ENCODE measurements at regions not wholly inside any gene's neighbourhood (a gene's known extent, or its start where the extent isn't known, plus 50 kb on each side); places are given as distances from the start of the nearest gene placed in this dataset.

DNA sequence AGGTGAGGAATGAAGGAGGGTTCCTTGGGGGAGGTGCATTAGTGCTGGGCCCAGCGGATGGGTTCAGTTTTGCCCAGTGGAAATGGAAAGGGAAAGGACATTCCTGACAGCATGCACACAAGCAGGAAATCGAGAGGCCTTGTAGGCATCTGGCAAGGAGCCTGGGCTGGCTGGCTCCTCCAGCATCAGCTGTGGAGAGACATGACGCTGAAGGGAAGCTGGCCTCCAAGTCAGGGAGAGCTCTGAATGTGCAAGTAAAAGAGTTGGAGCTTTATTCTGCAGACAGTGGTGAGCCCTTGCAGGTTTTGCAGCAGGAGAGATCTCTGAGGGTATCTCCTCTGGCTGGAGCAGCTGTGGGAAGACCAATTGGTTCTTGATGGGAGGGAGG lies 154.3 kb downstream of the MRPL14 start:
- H3K4me1 ChIP-seq (ENCODE audit: control insufficient read depth in 1 of 2, insufficient read depth in 2 of 2, low read length in 2 of 2), result peaks cover 8 to 29% of the 10 kb centered on the region in 2 donors
- H3K27ac ChIP-seq (ENCODE audit: low read depth, low read length), result no peak overlapping the region
- H3K36me3 ChIP-seq (ENCODE audit: control insufficient read depth in 1 of 2, insufficient read depth in 2 of 2, low read length in 2 of 2), result no peaks in the 10 kb centered on the region
- no peak overlapping the region for H3K9ac ChIP-seq (ENCODE audit: low read depth in 1 of 2, low read length in 2 of 2)
- no peaks in the 10 kb centered on the region for H3K27me3 ChIP-seq (ENCODE audit: control insufficient read depth in 1 of 2, insufficient read depth in 2 of 2, low read length in 2 of 2)
- no peak overlapping the region for H3K4me3 ChIP-seq (ENCODE audit: low read depth in 1 of 2, low read length in 2 of 2)
- peaks cover 0 to 4% of the 10 kb centered on the region in 2 donors for H3K9me3 ChIP-seq (ENCODE audit: control insufficient read depth in 1 of 2, low read length in 2 of 2)

DNA sequence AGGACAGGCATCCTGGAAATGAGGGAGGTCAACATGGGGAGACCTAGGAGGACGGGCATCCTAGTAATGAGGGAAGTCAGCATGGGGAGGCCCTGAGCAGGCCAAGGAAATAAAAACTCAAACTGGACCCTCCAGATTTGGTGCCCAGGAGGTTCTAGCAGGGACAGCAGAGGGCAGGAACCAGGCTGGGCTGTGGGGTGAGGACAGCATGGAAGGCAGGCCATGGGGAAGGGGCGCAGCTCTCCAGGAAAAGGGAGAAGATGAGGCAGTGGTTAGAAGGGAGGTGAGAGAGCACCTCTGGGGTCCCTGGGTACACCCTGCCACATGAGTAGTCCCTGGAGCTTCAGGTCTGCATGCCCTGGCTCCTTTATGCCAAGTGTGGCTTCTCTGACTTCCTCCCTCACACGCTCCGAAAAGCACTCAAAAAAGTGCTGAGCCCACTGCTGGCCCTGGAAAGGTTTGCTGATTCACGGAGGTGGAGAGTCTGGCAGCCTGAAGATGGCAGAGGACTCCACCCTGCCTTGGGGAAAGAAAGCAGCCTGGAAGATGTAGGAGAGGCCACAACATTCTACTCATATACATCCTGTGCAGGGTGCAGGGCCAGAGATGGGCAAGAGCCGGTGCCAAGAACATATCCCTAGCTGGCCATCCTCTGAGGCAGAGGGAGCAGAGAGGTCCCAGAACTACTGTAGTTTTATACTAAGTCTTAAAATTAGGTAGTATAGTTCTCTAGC lies 154.9 kb downstream of the MRPL14 start:
- no peak overlapping the region for H3K4me3 ChIP-seq (ENCODE audit: low read depth in 1 of 2, low read length in 2 of 2)
- no peaks in the 10 kb centered on the region for H3K27me3 ChIP-seq (ENCODE audit: control insufficient read depth in 1 of 2, insufficient read depth in 2 of 2, low read length in 2 of 2)
- no peak overlapping the region for H3K9ac ChIP-seq (ENCODE audit: low read depth in 1 of 2, low read length in 2 of 2)
- H3K4me1 ChIP-seq (ENCODE audit: control insufficient read depth in 1 of 2, insufficient read depth in 2 of 2, low read length in 2 of 2), result peaks cover 2 to 23% of the 10 kb centered on the region in 2 donors
- peaks cover 0 to 4% of the 10 kb centered on the region in 2 donors for H3K9me3 ChIP-seq (ENCODE audit: control insufficient read depth in 1 of 2, low read length in 2 of 2)
- no peaks in the 10 kb centered on the region for H3K36me3 ChIP-seq (ENCODE audit: control insufficient read depth in 1 of 2, insufficient read depth in 2 of 2, low read length in 2 of 2)
- H3K27ac ChIP-seq (ENCODE audit: low read depth, low read length), result no peak overlapping the region

DNA sequence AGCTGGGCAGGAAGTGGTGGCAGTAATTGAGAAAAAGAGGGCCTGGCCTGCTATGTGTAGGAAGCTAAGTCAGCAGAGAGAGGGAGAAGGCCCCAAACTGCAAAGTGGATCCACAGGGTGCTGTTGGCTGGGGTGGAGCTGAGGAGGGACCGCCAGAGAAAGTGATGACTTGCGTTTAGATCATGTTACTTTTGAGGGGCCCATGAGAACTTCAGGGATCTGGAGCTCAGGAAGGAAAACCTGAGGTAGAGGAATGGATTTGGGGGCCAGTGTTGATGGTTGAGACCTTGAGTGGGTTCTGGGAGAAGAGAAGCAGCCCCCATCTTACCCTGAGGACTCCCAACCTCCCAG lies 155.5 kb downstream of the MRPL14 start:
- Histone ChIP-seq H3K27ac (ENCODE audit: low read depth, low read length) (no peak overlapping the region), H3K4me1 (ENCODE audit: control insufficient read depth in 1 of 2, insufficient read depth in 2 of 2, low read length in 2 of 2) (peaks cover 0 to 23% of the 10 kb centered on the region in 2 donors), H3K36me3 (ENCODE audit: control insufficient read depth in 1 of 2, insufficient read depth in 2 of 2, low read length in 2 of 2) (no peaks in the 10 kb centered on the region), H3K9ac (ENCODE audit: low read depth in 1 of 2, low read length in 2 of 2) (no peak overlapping the region), H3K27me3 (ENCODE audit: control insufficient read depth in 1 of 2, insufficient read depth in 2 of 2, low read length in 2 of 2) (no peaks in the 10 kb centered on the region), H3K9me3 (ENCODE audit: control insufficient read depth in 1 of 2, low read length in 2 of 2) (peaks cover 0 to 4% of the 10 kb centered on the region in 2 donors), H3K4me3 (ENCODE audit: low read depth in 1 of 2, low read length in 2 of 2) (no peak overlapping the region)

DNA sequence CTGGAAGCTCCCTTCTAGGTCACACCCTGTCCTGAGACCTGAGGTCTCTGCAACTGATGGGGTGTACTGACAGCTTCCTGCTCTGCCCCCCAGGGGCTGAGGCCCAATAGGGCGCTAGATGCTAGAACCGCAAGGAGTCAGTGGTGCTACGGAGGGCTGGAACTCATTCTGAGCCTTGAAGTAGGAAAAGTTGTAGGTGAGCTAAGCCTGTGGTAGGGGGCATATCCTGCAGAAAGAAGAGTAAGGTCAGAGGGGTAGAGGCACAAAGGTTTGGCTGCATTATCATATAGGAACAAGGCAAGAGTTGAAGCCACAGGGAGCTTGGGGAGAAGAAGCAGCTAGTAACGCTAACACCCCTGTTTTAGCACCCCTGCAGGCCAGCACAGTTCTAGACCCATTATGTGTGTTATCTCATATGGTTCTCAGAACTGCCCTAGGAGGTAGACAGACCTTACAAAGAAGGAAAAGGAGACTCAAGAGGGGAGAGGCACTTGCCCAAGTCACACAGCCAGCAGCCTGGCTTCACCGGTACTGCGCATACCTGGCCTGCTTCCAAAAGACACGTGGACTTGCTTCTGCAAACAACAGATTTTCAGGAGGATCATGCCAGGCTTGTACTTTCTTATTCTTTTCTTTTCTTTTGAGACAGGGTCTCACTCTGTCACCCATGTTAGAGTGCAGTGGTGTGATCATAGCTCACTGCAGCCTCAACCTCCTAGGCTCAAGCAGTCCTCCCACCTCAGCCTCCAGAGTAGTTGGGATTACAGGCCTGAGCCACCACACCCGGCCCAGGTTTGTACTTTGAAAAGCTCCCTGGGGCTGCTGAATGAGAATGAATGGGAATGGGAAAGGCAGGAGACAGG lies 156.1 kb downstream of the MRPL14 start:
- Histone ChIP-seq H3K9me3 (ENCODE audit: control insufficient read depth in 1 of 2, low read length in 2 of 2) (peaks cover 0 to 2% of the 10 kb centered on the region in 2 donors), H3K9ac (ENCODE audit: low read depth in 1 of 2, low read length in 2 of 2) (no peak overlapping the region), H3K27ac (ENCODE audit: low read depth, low read length) (no peak overlapping the region), H3K4me3 (ENCODE audit: low read depth in 1 of 2, low read length in 2 of 2) (no peak overlapping the region), H3K36me3 (ENCODE audit: control insufficient read depth in 1 of 2, insufficient read depth in 2 of 2, low read length in 2 of 2) (no peaks in the 10 kb centered on the region), H3K4me1 (ENCODE audit: control insufficient read depth in 1 of 2, insufficient read depth in 2 of 2, low read length in 2 of 2) (peaks cover 0 to 23% of the 10 kb centered on the region in 2 donors), H3K27me3 (ENCODE audit: control insufficient read depth in 1 of 2, insufficient read depth in 2 of 2, low read length in 2 of 2) (no peaks in the 10 kb centered on the region)

- H3K4me3 ChIP-seq (ENCODE audit: low read depth in 1 of 2, low read length in 2 of 2), result no peak overlapping the region
- H3K27ac ChIP-seq (ENCODE audit: low read depth, low read length), result no peak overlapping the region
These were observed 157.0 kb downstream of the MRPL14 start for GRCh38 chr6:43970068-43970912.

GRCh38 chr6:43969158-43969981 lies 157.9 kb downstream of the MRPL14 start:
- Histone ChIP-seq H3K4me3 (ENCODE audit: low read depth in 1 of 2, low read length in 2 of 2) (no peak overlapping the region), H3K9ac (ENCODE audit: low read depth in 1 of 2, low read length in 2 of 2) (no peak overlapping the region), H3K27me3 (ENCODE audit: control insufficient read depth in 1 of 2, insufficient read depth in 2 of 2, low read length in 2 of 2) (no peaks in the 10 kb centered on the region), H3K27ac (ENCODE audit: low read depth, low read length) (no peak overlapping the region), H3K9me3 (ENCODE audit: control insufficient read depth in 1 of 2, low read length in 2 of 2) (no peaks in the 10 kb centered on the region), H3K4me1 (ENCODE audit: control insufficient read depth in 1 of 2, insufficient read depth in 2 of 2, low read length in 2 of 2) (peaks cover 0 to 23% of the 10 kb centered on the region in 2 donors), H3K36me3 (ENCODE audit: control insufficient read depth in 1 of 2, insufficient read depth in 2 of 2, low read length in 2 of 2) (no peaks in the 10 kb centered on the region)

More at GRCh38 chr6:43970068-43970912, 157.0 kb downstream of the MRPL14 start:
- H3K27me3 ChIP-seq (ENCODE audit: control insufficient read depth in 1 of 2, insufficient read depth in 2 of 2, low read length in 2 of 2), result no peaks in the 10 kb centered on the region
- no peaks in the 10 kb centered on the region for H3K36me3 ChIP-seq (ENCODE audit: control insufficient read depth in 1 of 2, insufficient read depth in 2 of 2, low read length in 2 of 2)
- H3K9me3 ChIP-seq (ENCODE audit: control insufficient read depth in 1 of 2, low read length in 2 of 2), result no peaks in the 10 kb centered on the region
- H3K9ac ChIP-seq (ENCODE audit: low read depth in 1 of 2, low read length in 2 of 2), result no peak overlapping the region
- peaks cover 0 to 23% of the 10 kb centered on the region in 2 donors for H3K4me1 ChIP-seq (ENCODE audit: control insufficient read depth in 1 of 2, insufficient read depth in 2 of 2, low read length in 2 of 2)

DNA sequence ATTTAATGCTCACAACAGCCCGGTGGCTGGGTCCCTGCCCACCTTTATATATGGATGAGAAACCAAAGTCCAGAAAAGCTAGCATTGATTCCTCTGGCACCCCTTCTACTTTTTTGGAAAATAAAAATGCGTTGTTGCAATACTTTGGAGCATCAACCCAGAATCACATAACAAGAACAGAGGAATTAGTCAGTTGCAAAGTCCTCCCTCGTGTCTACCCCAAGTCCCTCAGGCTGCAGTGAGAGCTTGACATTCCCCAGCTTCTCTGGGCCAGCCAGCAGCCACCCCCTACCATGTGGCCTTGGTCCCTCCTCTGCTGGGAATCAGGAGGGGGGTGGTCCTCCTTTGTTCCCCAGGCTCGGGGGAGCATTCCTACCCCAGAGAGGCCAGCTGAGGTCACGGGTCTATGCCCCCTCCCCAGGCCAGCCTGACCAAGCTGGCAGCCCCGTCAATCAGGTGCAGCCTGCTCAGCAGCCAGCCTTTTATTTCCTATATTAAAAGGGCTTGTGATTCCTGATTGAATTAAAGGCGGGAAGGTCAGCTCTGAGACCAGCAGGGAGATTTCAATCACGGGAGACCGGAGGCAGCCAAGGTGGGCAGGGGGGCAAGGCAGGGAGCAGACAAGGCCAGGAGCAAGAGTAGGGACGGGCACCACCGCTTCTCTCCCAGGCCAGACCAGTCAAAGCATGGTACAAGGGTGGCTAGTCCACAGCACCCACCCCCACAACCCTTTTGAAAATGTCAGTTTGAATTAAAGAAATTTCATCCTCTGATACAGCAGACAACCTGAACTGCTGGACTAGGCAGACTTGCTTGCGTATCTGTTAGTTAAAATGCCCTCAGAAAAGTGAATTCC lies 158.9 kb downstream of the MRPL14 start:
- H3K27ac ChIP-seq (ENCODE audit: low read depth, low read length), result no peak overlapping the region
- no peaks in the 10 kb centered on the region for H3K9me3 ChIP-seq (ENCODE audit: control insufficient read depth in 1 of 2, low read length in 2 of 2)
- H3K4me1 ChIP-seq (ENCODE audit: control insufficient read depth in 1 of 2, insufficient read depth in 2 of 2, low read length in 2 of 2), result peaks cover 0 to 17% of the 10 kb centered on the region in 2 donors
- no peak overlapping the region for H3K9ac ChIP-seq (ENCODE audit: low read depth in 1 of 2, low read length in 2 of 2)
- no peaks in the 10 kb centered on the region for H3K27me3 ChIP-seq (ENCODE audit: control insufficient read depth in 1 of 2, insufficient read depth in 2 of 2, low read length in 2 of 2)
- H3K4me3 ChIP-seq (ENCODE audit: low read depth in 1 of 2, low read length in 2 of 2), result no peak overlapping the region
- H3K36me3 ChIP-seq (ENCODE audit: control insufficient read depth in 1 of 2, insufficient read depth in 2 of 2, low read length in 2 of 2), result no peaks in the 10 kb centered on the region

- Histone ChIP-seq H3K9me3 (ENCODE audit: control insufficient read depth in 1 of 2, low read length in 2 of 2) (no peaks in the 10 kb centered on the region), H3K4me1 (ENCODE audit: control insufficient read depth in 1 of 2, insufficient read depth in 2 of 2, low read length in 2 of 2) (peaks cover 0 to 11% of the 10 kb centered on the region in 2 donors), H3K36me3 (ENCODE audit: control insufficient read depth in 1 of 2, insufficient read depth in 2 of 2, low read length in 2 of 2) (no peaks in the 10 kb centered on the region), H3K27me3 (ENCODE audit: control insufficient read depth in 1 of 2, insufficient read depth in 2 of 2, low read length in 2 of 2) (no peaks in the 10 kb centered on the region), H3K4me3 (ENCODE audit: low read depth in 1 of 2, low read length in 2 of 2) (no peak overlapping the region), H3K9ac (ENCODE audit: low read depth in 1 of 2, low read length in 2 of 2) (no peak overlapping the region), H3K27ac (ENCODE audit: low read depth, low read length) (no peak overlapping the region)
These were observed 159.5 kb downstream of the MRPL14 start for GRCh38 chr6:43967719-43968091.

Data from duodenal mucosa (tissue), 2 donors.